ENCODE measurements at regions not wholly inside any gene's neighbourhood (a gene's known extent, or its start where the extent isn't known, plus 50 kb on each side); places are given as distances from the start of the nearest gene placed in this dataset.

DNA sequence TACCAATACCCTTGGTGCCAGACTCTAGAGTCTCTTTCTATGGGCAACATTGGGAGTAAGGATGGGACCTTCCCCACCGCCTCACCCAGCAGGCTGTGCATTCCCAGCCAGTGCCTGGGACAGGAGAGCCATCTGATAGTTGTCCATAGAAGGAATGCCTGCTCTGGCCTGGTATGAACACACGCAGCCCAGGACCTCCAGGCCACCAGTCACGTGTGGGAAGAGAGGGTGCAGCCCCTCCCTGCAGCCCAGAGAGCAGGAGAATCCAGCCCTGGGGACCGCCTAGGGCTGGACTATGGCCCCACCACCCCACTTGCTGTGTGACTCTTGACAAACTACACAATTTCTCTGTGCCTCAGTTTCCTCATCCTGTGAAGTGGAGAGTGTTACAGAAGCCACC is 52.5 kb upstream of the ID2 start:
- DNase-seq, result no peak

DNA sequence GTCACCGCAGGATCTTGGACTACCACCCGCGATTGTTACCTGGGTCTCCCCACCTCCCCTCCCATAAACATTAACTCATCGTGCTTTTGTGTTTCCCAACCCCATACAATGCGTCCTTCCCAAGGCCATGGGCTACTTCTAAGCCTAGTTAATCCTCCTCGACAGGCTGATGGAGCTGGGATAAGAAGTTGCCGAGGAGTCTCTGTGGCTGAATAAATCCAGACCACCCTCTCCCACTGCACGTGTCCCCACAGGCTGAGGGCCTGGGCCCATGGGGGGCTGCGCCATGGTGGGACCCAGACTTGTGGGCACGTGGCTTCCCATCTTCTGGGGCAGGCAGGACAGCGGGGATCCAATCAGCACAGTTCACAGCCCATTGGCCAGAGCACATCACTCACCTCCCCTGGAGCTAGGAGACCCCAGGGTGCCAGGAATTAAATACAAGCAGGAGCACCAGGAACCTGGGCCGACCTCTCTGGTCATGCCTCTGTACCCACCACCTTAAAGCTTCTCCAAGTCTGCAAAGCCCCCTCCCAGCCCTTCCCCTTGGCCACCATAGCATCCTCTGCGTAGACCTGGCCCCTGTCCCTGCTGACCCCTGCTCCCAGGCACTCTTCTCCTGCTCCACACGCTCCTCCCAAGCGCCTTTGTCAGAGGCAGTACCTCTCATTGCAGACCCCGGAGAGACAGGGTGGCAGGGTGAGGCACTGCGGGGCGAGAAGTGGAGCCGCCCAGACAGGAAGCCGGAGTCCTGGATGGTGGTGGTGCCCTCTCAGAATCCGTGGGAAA is 51.0 kb upstream of the ID2 start:
- DNase-seq, result no peak

DNA sequence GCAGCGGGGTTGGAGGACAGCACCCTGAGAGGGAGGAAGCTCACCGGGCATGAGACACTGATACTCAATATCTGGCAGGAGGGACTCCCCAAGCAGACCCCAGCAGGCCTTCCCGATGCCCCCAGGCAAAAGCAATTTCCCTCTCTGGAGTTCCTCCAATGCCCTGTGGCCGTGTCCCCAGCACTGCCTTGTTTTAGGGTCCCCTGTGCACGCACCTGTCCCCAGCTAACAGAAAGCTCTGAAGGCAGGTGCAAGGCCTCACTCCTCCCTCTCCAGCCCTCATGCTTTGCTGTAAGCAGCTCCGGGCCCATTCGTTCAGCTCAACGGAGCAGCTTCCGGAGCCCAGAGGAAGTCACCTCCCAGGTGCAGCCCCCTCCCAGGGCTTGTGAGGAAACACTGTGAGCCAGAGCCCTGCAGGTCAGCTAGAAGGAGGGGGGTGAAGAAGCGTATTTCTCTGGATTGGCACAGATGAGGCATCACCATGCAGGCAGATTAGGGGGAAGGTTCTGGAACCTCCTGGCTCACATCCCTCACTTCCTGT is 50.3 kb upstream of the ID2 start:
- DNase-seq, result no peak
